Body of pancreas (tissue), 4 donors: ENCODE measurements at regions not wholly inside any gene's neighbourhood (a gene's known extent, or its start where the extent isn't known, plus 50 kb on each side); places are given as distances from the start of the nearest gene placed in this dataset.

Experiments
- ATAC-seq: fragments of 150-250 bp; one replicate; pipeline ENCODE4 v1.9.1; 2016
- DNase-seq, 4 donors: peaks; one replicate each; pipeline ENCODE4 v3.0.0-alpha.2; 2019
- H3K27ac ChIP-seq, 4 donors: fragments of 200-600 bp; sonication (generic); 1 replicate in 3 of 4; 2 replicates in 1 of 4; pipeline versions ENCODE4 v1.5.1 to v1.6.1; 2016 to 2019; ENCODE audit warnings: mild to moderate bottlenecking in 1 of 4, mixed read lengths in 1 of 4, moderate library complexity in 1 of 4
- H3K27me3 ChIP-seq, 2 donors: fragments of 200-600 bp; sonication (generic); one replicate each; pipeline ENCODE4 v1.6.0; 2016; ENCODE audit warnings: mild to moderate bottlenecking in 1 of 2
- H3K36me3 ChIP-seq, 2 donors: fragments of 200-600 bp; sonication (generic); replicated peaks in 1 of 2; 2 replicates each; pipeline ENCODE4 v1.5.1; 2016; ENCODE audit warnings: low read depth in 2 of 2; ENCODE audit not compliant: insufficient read depth in 1 of 2
- H3K4me1 ChIP-seq: fragments of 200-600 bp; sonication (generic); one replicate; pipeline ENCODE4 v1.6.0; 2016
- H3K4me3 ChIP-seq, 2 donors: fragments of 200-600 bp; sonication (generic); 1 replicate in 1 of 2; 2 replicates in 1 of 2; pipeline ENCODE4 v1.5.1; 2016 to 2019
- H3K9me3 ChIP-seq, 3 donors: fragments of 200-600 bp; sonication (generic); 1 replicate in 2 of 3; 2 replicates in 1 of 3; pipeline ENCODE4 v1.5.1; 2016
- CTCF ChIP-seq, 7 experiments: fragments of 450-650 bp in 4 of 7; fragments of 200-600 bp in 3 of 7; sonication (generic) in 3 of 7; IDR thresholded peaks; one replicate each; pipeline ENCODE4 v1.5.1; 2016 to 2019; ENCODE audit warnings: antibody characterized with exemption in 7 of 7
- POLR2A ChIP-seq, 3 donors: fragments of 450-650 bp; IDR thresholded peaks; one replicate each; pipeline ENCODE4 v1.6.1; 2016; ENCODE audit warnings: antibody characterized with exemption in 3 of 3, mild to moderate bottlenecking in 2 of 3
- WGBS, 2 donors: methylation state at CpG; one replicate each; pipeline ENCODE4 v1.1.5; 2017; 5-methylcytosine and 5-hydroxymethylcytosine counted together
- intact Hi-C: fragments of 100-400 bp; cut with DNase I; formaldehyde crosslinking; loops from one replicate; pipeline ENCODE4 v1.15.1; 2023

DNA sequence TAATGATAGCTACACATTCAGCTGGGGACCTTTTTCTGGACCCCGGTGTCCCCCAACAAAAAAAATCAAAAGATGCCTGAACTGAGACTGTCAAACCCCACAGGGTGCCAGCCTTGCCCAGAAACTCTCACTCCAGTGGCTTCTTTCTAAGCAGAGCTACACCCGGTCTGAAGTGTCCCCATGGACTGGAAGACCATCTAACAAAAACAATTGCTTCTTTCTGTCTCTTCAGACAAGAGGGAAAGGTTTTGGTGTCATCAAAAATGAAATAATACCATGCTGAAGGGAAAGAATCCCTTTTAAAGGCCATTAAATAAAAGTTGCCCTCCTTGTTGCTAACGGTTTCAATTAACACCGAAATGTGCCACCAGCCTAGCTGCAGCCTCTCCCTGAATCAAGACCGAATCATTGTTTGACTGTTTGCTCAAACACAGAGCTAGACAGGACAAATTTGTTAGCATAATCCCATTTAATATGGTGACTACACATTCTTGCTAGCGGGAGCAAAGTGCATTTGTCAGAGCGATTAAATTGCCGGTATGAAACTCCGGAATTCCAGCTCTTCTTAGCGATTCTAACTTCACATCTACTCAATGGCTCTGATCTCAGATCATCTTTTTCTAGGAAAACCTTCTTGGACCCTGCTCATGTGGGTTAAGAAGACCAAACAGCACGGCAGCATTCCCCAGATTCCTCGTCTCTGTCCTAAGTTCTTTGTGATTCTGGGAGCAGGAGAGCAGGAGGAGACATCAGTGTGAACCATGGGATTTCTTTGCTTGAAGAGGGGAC lies 397.5 kb upstream of the PRKCQ start:
- DNase-seq (no peak), ATAC-seq (no peak)
- H3K27me3 ChIP-seq, result no peaks in the 10 kb centered on the region
- no peaks in the 10 kb centered on the region for H3K9me3 ChIP-seq
- intact Hi-C loops, result no loop called here
- no peaks in the 10 kb centered on the region for H3K36me3 ChIP-seq
- no peak overlapping the region for H3K27ac ChIP-seq
- H3K4me1 ChIP-seq, result peaks cover 6% of the 10 kb centered on the region
- no peak overlapping the region for H3K4me3 ChIP-seq
- TF ChIP-seq CTCF (IDR thresholded peaks at IDR 0.05) (no peak), POLR2A (IDR thresholded peaks at IDR 0.05) (no peak)
- 45 to 47% methylated on average over 12 of the region's 12 CpGs for WGBS, 2 donors

DNA sequence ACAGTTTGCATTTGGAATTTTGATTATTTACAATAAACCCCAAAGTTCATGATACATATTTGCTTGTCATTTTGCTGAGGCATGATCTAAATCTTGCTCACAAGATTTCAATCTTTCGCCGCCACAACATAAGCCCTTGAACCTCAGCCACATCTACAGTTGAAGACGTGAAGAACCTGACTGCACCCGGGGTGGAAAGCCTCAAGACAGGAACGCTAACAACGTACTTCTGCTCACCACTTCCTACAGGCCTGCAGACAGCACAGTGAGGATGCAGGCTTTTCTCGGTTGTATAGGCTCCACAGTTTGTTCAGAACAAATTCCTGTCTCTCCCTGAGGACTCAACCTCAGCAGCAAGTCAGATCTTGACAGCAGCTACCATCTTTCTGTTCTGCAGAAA lies 393.8 kb upstream of the PRKCQ start:
- DNase-seq (peak in 1 of 4 donors; percentile 25), ATAC-seq (no peak)
- Histone ChIP-seq H3K27ac (no peak overlapping the region), H3K4me1 (no peaks in the 10 kb centered on the region), H3K27me3 (no peaks in the 10 kb centered on the region), H3K4me3 (no peak overlapping the region), H3K9me3 (no peaks in the 10 kb centered on the region), H3K36me3 (no peaks in the 10 kb centered on the region)
- TF ChIP-seq POLR2A (IDR thresholded peaks at IDR 0.05) (no peak), CTCF (IDR thresholded peaks at IDR 0.05) (no peak)
- WGBS, 2 donors, result 60 to 81% methylated on average over 7 of the region's 7 CpGs
- intact Hi-C loops, result no loop called here

DNA sequence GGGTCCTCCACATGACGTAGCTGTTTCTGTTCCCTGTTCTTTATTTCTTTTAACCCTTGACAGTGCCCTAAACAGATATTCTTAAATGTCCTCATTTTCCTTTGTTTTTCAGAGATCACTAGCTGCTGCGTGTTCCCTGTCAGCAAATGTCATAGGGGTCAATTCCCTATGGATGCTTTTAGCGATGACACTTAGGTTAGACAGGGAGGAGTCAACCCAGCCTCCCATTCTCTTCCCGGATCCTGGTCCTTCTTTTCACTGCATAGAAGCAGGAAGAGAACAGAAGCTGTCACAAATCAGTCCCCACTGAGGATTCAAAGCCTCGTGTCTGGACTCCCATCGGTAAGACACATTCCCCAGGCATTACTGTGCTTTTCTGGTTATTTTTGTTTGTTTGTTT lies 392.1 kb upstream of the PRKCQ start:
- Histone ChIP-seq H3K36me3 (no peaks in the 10 kb centered on the region), H3K4me1 (no peaks in the 10 kb centered on the region), H3K27ac (no peak overlapping the region), H3K27me3 (no peaks in the 10 kb centered on the region), H3K4me3 (no peak overlapping the region), H3K9me3 (no peaks in the 10 kb centered on the region)
- DNase-seq (no peak), ATAC-seq (no peak)
- intact Hi-C loops, result no loop called here
- 49% methylated on average over 6 of the region's 6 CpGs for WGBS, 2 donors
- no peak for TF ChIP-seq CTCF (IDR thresholded peaks at IDR 0.05)
- no peak for TF ChIP-seq POLR2A (IDR thresholded peaks at IDR 0.05)

- DNase-seq (no peak), ATAC-seq (no peak)
- peaks cover 0 to 3% (median 0%) of the 10 kb centered on the region in 3 donors for H3K9me3 ChIP-seq
- intact Hi-C loops, result no loop called here
- no peak overlapping the region for H3K4me3 ChIP-seq
- 66 to 67% methylated on average over 4 of the region's 4 CpGs for WGBS, 2 donors
- TF ChIP-seq CTCF (IDR thresholded peaks at IDR 0.05), result no peak
- TF ChIP-seq POLR2A (IDR thresholded peaks at IDR 0.05), result no peak
- H3K27me3 ChIP-seq, result no peaks in the 10 kb centered on the region
- no peak overlapping the region for H3K27ac ChIP-seq
- H3K4me1 ChIP-seq, result no peaks in the 10 kb centered on the region
- H3K36me3 ChIP-seq, result no peaks in the 10 kb centered on the region
These were observed 389.6 kb upstream of the PRKCQ start for GRCh38 chr10:6969659-6970058.

GRCh38 chr10:6964543-6964942 lies 384.5 kb upstream of the PRKCQ start:
- intact Hi-C loops, result no loop called here
- no peaks in the 10 kb centered on the region for H3K36me3 ChIP-seq
- no peak for DNase-seq
- no peak for ATAC-seq
- WGBS, 2 donors, result 35 to 55% methylated on average over 4 of the region's 4 CpGs
- H3K9me3 ChIP-seq, result peaks cover 0 to 3% (median 0%) of the 10 kb centered on the region in 3 donors
- TF ChIP-seq POLR2A (IDR thresholded peaks at IDR 0.05), result no peak
- TF ChIP-seq CTCF (IDR thresholded peaks at IDR 0.05), result no peak
- H3K4me1 ChIP-seq, result no peaks in the 10 kb centered on the region
- no peak overlapping the region for H3K4me3 ChIP-seq
- no peaks in the 10 kb centered on the region for H3K27me3 ChIP-seq
- H3K27ac ChIP-seq, result no peak overlapping the region
